ENCODE measurements at regions not wholly inside any gene's neighbourhood (a gene's known extent, or its start where the extent isn't known, plus 50 kb on each side); places are given as distances from the start of the nearest gene placed in this dataset.

- TF ChIP-seq CTCF (IDR thresholded peaks at IDR 0.05; ENCODE audit: poor library complexity) (no peak), EZH2phosphoT487 (IDR thresholded peaks at IDR 0.05; ENCODE audit: low read depth, severe bottlenecking, unreplicated experiment) (no peak), EZH2 (IDR thresholded peaks at IDR 0.05; ENCODE audit: borderline replicate concordance) (no peak)
These were observed 111.2 kb upstream of the KLF6 start for GRCh38 chr10:3896161-3896560.
